Lower leg skin (tissue), 3 donors: ENCODE measurements at regions not wholly inside any gene's neighbourhood (a gene's known extent, or its start where the extent isn't known, plus 50 kb on each side); places are given as distances from the start of the nearest gene placed in this dataset.

Experiments used
- CTCF ChIP-seq, 3 donors: fragments of 450-650 bp; IDR thresholded peaks; one replicate each; pipeline ENCODE4 v1.5.1; 2016; ENCODE audit warnings: antibody characterized with exemption in 3 of 3, mild to moderate bottlenecking in 3 of 3, moderate library complexity in 2 of 3
- POLR2A ChIP-seq, 2 donors: fragments of 450-650 bp; IDR thresholded peaks; one replicate each; pipeline ENCODE4 v1.6.1; 2016 to 2017; ENCODE audit warnings: antibody characterized with exemption in 2 of 2, mild to moderate bottlenecking in 1 of 2, moderate library complexity in 1 of 2

- TF ChIP-seq POLR2A (IDR thresholded peaks at IDR 0.05) (no peak), CTCF (IDR thresholded peaks at IDR 0.05) (no peak)
Measured at GRCh38 chr1:238606896-238607295, 716.2 kb upstream of the ZP4 start.
